ENCODE measurements at regions not wholly inside any gene's neighbourhood (a gene's known extent, or its start where the extent isn't known, plus 50 kb on each side); places are given as distances from the start of the nearest gene placed in this dataset.
"Not testable (repeated sequence)": the region's sequence is repeated elsewhere in the genome, so short reads cannot be mapped to it uniquely, and the experiment has no call there.

- Mint-ChIP-seq H3K4me3 (no peak overlapping the region), H3K36me3 (ENCODE audit: low read depth) (no peaks in the 10 kb centered on the region), H3K4me1 (ENCODE audit: low read depth) (no peaks in the 10 kb centered on the region), H3K27ac (no peak overlapping the region), H3K27me3 (ENCODE audit: low read depth) (no peaks in the 10 kb centered on the region), H3K9me3 (peaks cover 4% of the 10 kb centered on the region)
These were observed 157.9 kb downstream of the UQCRFS1 start for GRCh38 chr19:29054886-29055675.

DNA sequence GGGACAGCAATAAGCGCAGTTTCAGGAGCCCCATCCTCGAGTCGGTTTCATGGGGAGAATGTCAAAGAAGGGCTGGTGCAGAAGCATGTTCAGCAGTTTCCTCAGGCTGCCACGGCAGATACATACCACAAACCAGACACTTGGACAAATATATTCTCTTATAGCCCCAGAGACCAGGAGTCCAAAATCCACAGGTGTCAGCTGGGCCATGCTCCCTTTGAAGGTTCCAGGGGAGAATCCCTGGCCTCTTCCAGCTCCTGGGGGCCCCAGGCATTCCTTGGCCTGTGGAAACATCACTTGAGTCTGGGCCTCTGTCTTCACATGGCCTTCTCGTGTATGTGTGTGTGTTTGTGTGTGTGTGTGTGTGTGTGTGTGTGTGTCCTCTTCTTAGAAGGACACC lies 164.1 kb downstream of the UQCRFS1 start:
- Mint-ChIP-seq H3K27ac (no peak overlapping the region), H3K36me3 (ENCODE audit: low read depth) (no peaks in the 10 kb centered on the region), H3K27me3 (ENCODE audit: low read depth) (no peaks in the 10 kb centered on the region), H3K9me3 (peaks cover 9% of the 10 kb centered on the region), H3K4me3 (no peak overlapping the region), H3K4me1 (ENCODE audit: low read depth) (no peaks in the 10 kb centered on the region)

DNA sequence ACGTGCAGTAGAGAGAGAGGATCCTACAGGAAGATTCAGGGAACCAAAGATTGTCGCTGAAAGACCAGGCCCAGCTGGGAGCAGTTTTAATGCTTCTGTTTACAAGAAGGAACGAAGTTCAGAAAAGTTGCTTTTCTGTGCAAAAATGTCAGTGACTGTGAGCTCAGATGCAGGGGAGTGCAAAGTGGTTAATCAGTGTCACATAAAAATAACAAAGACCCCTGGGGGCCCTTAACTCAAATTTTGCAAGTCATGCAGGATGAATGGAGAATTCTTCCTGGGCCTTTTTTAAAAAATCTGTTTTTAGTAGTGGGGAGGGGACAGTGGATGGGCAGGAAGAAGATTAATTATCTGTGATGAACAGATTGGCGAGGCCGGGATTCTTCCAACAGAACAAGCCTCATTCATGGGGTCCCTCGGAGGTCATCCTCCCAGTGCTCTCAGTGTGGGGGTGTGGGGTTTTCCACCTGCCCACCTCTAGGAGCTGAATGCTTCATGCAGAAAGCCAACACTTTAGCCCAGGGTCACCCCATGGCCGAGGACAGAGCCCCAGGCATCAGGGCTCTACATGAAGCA lies 167.2 kb downstream of the UQCRFS1 start:
- no peaks in the 10 kb centered on the region for H3K36me3 Mint-ChIP-seq (ENCODE audit: low read depth)
- H3K4me3 Mint-ChIP-seq, result no peak overlapping the region
- no peaks in the 10 kb centered on the region for H3K4me1 Mint-ChIP-seq (ENCODE audit: low read depth)
- H3K27me3 Mint-ChIP-seq (ENCODE audit: low read depth), result no peaks in the 10 kb centered on the region
- peaks cover 5% of the 10 kb centered on the region for H3K9me3 Mint-ChIP-seq
- H3K27ac Mint-ChIP-seq, result no peak overlapping the region

DNA sequence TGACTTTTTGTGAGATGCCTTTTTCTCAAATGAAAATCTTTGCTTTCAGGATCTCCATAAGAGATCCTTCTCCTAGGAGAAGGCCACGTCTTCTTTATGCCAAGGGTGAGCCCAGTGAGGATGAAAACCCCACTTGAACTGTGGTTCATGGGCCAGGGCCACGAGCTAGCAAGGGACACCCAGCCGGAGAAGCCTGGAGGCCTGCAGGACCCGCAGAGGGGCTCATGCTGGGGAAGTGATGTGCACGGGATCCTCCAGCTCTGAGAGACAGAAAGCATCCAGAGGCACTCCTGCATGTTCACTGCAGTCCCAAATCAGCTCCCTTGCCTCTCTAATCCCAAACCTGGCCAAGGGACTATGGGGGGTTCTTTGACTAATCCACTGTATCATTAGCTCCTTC lies 168.9 kb downstream of the UQCRFS1 start:
- Mint-ChIP-seq H3K9me3 (peaks cover 5% of the 10 kb centered on the region), H3K27ac (no peak overlapping the region), H3K27me3 (ENCODE audit: low read depth) (no peaks in the 10 kb centered on the region), H3K4me1 (ENCODE audit: low read depth) (no peaks in the 10 kb centered on the region), H3K36me3 (ENCODE audit: low read depth) (no peaks in the 10 kb centered on the region), H3K4me3 (no peak overlapping the region)

DNA sequence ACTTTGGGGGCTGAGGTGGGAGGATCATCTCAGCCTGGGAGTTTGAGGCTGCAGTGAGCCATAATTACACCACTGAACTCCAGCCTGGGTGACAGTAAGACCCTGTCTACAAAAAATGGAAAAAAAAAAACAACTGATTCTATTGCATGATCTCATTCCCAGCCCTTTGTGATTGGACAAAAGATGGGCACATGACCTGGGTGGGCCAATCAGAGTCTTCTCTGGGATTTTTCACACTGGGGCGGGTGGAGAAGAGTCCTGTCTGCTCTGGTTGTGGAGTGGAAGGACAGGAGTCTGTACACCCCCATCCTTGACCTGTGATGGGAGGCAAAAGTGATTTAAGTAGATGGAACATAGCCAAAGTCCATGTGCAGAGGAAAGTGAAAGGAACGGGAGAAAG lies 170.5 kb downstream of the UQCRFS1 start:
- H3K27me3 Mint-ChIP-seq (ENCODE audit: low read depth), result no peaks in the 10 kb centered on the region
- H3K4me1 Mint-ChIP-seq (ENCODE audit: low read depth), result no peaks in the 10 kb centered on the region
- peaks cover 5% of the 10 kb centered on the region for H3K9me3 Mint-ChIP-seq
- H3K27ac Mint-ChIP-seq, result no peak overlapping the region
- no peak overlapping the region for H3K4me3 Mint-ChIP-seq
- no peaks in the 10 kb centered on the region for H3K36me3 Mint-ChIP-seq (ENCODE audit: low read depth)

DNA sequence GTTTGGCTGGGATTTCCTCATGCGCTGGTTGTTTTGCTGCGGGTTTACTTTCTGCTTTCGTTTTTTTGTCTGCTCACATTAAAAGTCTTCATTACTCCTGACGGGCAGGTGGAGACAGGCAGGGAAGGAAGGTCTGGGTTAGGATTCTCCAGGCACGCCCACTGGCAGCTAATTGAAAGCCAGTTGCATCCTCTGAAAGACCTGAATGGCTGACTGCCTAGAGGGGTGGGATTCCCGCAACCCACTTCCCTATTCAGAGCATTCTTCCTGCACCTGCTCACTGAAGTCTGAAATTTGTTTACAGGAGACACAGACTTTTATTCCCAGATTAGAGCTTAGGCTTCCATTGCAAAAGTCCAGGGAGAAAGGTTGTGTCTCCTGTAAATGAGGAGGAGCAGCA lies 172.0 kb downstream of the UQCRFS1 start:
- H3K27ac Mint-ChIP-seq, result no peak overlapping the region
- peaks cover 5% of the 10 kb centered on the region for H3K9me3 Mint-ChIP-seq
- no peaks in the 10 kb centered on the region for H3K36me3 Mint-ChIP-seq (ENCODE audit: low read depth)
- H3K27me3 Mint-ChIP-seq (ENCODE audit: low read depth), result no peaks in the 10 kb centered on the region
- H3K4me3 Mint-ChIP-seq, result no peak overlapping the region
- no peaks in the 10 kb centered on the region for H3K4me1 Mint-ChIP-seq (ENCODE audit: low read depth)

DNA sequence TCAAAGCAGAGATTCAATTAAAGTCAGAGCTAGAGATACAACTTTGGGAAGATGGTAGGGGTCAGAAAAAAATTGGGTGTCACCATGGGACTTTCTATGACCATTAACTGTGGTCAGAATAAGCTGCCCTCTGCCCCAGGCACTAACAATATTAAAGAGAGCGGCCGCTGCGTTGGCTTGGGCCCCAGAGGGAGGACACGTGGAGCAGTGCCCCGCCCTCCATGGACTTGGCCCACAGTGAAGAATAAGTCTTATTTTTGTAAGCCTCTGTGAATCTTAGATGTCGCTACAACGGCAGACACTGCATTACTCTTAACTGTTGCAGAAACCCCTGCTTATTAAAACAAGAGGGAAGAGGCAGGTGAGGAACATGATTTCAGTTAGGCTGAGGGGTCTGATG lies 172.7 kb downstream of the UQCRFS1 start:
- Mint-ChIP-seq H3K4me1 (ENCODE audit: low read depth) (no peaks in the 10 kb centered on the region), H3K4me3 (no peak overlapping the region), H3K27me3 (ENCODE audit: low read depth) (no peaks in the 10 kb centered on the region), H3K27ac (no peak overlapping the region), H3K9me3 (peaks cover 5% of the 10 kb centered on the region), H3K36me3 (ENCODE audit: low read depth) (no peaks in the 10 kb centered on the region)

- H3K27me3 Mint-ChIP-seq (ENCODE audit: low read depth); H3K36me3 Mint-ChIP-seq (ENCODE audit: low read depth); H3K4me3 Mint-ChIP-seq; H3K27ac Mint-ChIP-seq; H3K9me3 Mint-ChIP-seq; H3K4me1 Mint-ChIP-seq (ENCODE audit: low read depth): not testable (repeated sequence)
These were observed 173.9 kb downstream of the UQCRFS1 start for GRCh38 chr19:29039036-29039435.

GRCh38 chr19:29031216-29031615 lies 181.7 kb downstream of the UQCRFS1 start:
- Mint-ChIP-seq H3K4me1 (ENCODE audit: low read depth) (no peaks in the 10 kb centered on the region), H3K27me3 (ENCODE audit: low read depth) (no peaks in the 10 kb centered on the region), H3K4me3 (no peak overlapping the region), H3K9me3 (no peaks in the 10 kb centered on the region), H3K27ac (no peak overlapping the region), H3K36me3 (ENCODE audit: low read depth) (no peaks in the 10 kb centered on the region)

DNA sequence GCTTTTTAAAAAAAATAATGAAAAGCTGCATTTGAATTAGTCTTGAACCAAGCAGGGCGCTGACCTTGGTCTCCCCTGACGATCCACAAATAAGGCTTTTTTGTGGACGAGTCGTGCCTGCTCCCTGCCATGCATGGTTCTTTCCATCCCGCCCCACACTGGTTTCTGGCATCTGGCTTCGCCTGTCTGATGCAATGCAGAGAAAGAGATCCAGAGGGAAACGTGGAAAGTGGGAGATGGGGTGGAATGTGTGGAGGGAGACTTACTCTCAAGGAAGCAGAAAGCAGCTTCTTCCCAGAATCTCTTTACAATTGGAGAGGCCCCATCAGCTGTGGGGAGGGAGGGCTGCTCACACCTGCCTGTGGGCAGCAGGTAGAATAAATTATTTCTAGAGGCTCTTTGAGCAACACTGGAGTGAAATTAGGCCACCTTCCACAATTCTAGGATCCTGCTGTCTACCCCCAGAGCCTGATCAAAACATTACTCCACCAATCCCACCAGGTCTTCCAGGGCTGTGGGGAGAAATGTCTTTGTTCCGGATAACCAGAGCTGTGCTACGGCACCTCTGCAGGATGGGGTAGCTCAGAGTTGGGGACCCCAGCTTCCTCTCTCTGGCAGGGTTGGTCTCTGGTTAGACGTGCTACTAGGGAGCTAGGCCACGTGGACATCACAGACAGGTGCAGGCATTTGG lies 183.5 kb downstream of the UQCRFS1 start:
- H3K27ac Mint-ChIP-seq, result no peak overlapping the region
- no peaks in the 10 kb centered on the region for H3K27me3 Mint-ChIP-seq (ENCODE audit: low read depth)
- H3K36me3 Mint-ChIP-seq (ENCODE audit: low read depth), result no peaks in the 10 kb centered on the region
- no peak overlapping the region for H3K4me3 Mint-ChIP-seq
- H3K9me3 Mint-ChIP-seq, result no peaks in the 10 kb centered on the region
- H3K4me1 Mint-ChIP-seq (ENCODE audit: low read depth), result no peaks in the 10 kb centered on the region

DNA sequence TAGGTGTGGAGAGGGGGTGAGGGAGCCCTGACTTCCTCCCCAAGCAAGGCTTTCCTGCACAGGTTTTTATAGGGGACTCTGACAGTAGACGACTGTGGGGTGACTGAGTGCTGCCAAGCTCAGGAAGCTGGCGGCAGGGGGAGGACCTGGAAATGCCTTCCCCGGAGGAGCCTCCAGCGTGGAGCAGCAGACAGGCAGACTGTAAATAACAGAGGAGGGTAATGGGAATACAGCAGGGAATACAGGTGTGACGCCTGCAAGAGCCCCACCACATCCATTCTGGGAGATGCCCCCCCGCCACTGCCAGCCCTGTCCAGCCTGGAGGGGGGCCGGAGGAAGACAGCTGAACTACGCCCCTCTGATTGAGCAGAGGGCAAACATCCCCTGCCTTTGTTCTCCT lies 190.4 kb downstream of the UQCRFS1 start:
- Mint-ChIP-seq H3K4me1 (ENCODE audit: low read depth) (no peaks in the 10 kb centered on the region), H3K27me3 (ENCODE audit: low read depth) (no peaks in the 10 kb centered on the region), H3K9me3 (no peaks in the 10 kb centered on the region), H3K27ac (no peak overlapping the region), H3K36me3 (ENCODE audit: low read depth) (no peaks in the 10 kb centered on the region), H3K4me3 (no peak overlapping the region)

DNA sequence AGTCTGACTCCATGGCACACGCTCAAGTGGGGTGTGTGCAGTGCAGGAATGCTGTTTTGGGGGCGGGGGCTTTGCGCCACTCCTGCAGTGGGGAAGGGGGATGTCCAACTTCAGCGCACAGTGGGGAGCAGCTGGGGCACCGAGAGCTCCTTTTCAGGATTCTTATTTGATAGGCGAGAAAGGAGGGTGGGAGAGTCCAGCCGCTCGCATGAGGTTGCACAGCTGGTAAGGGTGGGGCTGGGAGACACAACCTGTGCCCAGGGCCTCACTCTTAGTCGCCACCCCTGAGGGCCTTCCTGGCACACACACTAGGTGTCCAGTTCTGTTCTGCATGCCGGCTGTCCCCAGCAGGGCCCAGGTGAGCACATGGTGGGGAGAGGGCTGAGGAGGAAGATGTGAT lies 190.8 kb downstream of the UQCRFS1 start:
- Mint-ChIP-seq H3K9me3 (no peaks in the 10 kb centered on the region), H3K4me1 (ENCODE audit: low read depth) (no peaks in the 10 kb centered on the region), H3K27ac (no peak overlapping the region), H3K4me3 (no peak overlapping the region), H3K27me3 (ENCODE audit: low read depth) (no peaks in the 10 kb centered on the region), H3K36me3 (ENCODE audit: low read depth) (no peaks in the 10 kb centered on the region)

DNA sequence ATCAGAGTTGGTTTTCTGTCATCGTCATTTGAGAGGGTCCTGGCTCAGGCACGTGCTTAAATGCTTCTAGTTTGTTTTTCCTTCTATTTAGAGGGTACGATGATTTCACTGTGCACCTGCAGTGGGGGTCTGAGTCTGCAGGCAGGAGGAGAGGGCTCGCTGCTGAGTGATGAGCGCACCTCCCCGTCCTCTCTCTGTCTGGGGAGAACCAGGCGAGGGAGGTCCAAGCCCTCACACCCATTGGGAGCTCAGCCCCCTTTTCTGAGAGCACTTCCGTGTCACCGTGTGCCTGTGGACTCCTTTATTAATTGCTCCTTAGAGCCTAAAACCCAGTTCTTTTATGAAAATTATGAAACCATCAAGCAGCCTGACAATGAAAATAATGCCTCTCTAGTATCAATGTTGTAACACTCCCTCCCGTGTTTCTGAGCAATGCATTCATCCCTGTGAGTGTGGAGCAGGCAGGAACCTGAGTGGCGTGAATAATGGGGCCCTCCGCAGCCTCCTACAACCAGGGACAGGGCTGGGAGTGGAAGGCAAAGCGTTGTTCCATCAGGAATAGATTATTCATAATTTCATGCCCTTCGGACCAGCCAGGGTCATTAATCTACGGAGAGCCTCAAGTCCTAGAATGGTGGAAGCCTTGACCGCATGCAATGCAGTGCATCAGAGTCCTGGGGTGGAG lies 191.6 kb downstream of the UQCRFS1 start:
- H3K4me3 Mint-ChIP-seq, result no peak overlapping the region
- H3K27me3 Mint-ChIP-seq (ENCODE audit: low read depth), result no peaks in the 10 kb centered on the region
- no peaks in the 10 kb centered on the region for H3K9me3 Mint-ChIP-seq
- H3K27ac Mint-ChIP-seq, result no peak overlapping the region
- H3K36me3 Mint-ChIP-seq (ENCODE audit: low read depth), result no peaks in the 10 kb centered on the region
- H3K4me1 Mint-ChIP-seq (ENCODE audit: low read depth), result no peaks in the 10 kb centered on the region

- no peak overlapping the region for H3K27ac Mint-ChIP-seq
- no peaks in the 10 kb centered on the region for H3K27me3 Mint-ChIP-seq (ENCODE audit: low read depth)
- H3K4me3 Mint-ChIP-seq, result no peak overlapping the region
- H3K9me3 Mint-ChIP-seq, result no peaks in the 10 kb centered on the region
- no peaks in the 10 kb centered on the region for H3K4me1 Mint-ChIP-seq (ENCODE audit: low read depth)
- H3K36me3 Mint-ChIP-seq (ENCODE audit: low read depth), result no peaks in the 10 kb centered on the region
These were observed 193.5 kb downstream of the UQCRFS1 start for GRCh38 chr19:29019403-29019802.

- H3K36me3 Mint-ChIP-seq (ENCODE audit: low read depth), result no peaks in the 10 kb centered on the region
These were observed 194.4 kb downstream of the UQCRFS1 start for GRCh38 chr19:29018542-29018941.

More at GRCh38 chr19:29018542-29018941, 194.4 kb downstream of the UQCRFS1 start:
- no peaks in the 10 kb centered on the region for H3K9me3 Mint-ChIP-seq
- H3K27me3 Mint-ChIP-seq (ENCODE audit: low read depth), result no peaks in the 10 kb centered on the region
- H3K4me1 Mint-ChIP-seq (ENCODE audit: low read depth), result no peaks in the 10 kb centered on the region
- no peak overlapping the region for H3K4me3 Mint-ChIP-seq
- H3K27ac Mint-ChIP-seq, result no peak overlapping the region
